Inflammatory macrophage (primary cell): ENCODE measurements at regions not wholly inside any gene's neighbourhood (a gene's known extent, or its start where the extent isn't known, plus 50 kb on each side); places are given as distances from the start of the nearest gene placed in this dataset.

Experiments used
- DNase-seq, 2 donors: peaks; one replicate each; pipeline ENCODE4 v3.0.0-alpha.2; 2020 to 2022

DNA sequence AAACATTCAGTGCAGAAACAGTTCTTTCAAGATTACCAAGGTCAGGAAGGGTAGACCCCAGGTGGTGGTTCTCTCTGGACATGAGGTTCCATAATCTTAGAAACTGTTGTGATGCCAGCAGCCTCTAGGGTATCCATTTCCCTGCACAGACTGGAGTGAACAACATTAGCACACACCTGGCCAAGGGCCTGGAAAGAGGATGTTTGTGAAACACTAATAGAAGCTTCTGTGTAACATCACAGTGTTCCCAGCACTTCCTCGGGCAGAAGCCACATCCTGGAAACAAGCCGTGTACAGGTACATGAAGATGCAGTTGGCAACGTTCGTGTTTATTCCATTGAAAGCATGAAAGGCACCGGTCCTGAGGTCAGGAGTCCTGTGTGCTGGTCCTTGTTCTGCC is 598.2 kb upstream of the KLF4 start:
- DNase-seq, result no peak

DNA sequence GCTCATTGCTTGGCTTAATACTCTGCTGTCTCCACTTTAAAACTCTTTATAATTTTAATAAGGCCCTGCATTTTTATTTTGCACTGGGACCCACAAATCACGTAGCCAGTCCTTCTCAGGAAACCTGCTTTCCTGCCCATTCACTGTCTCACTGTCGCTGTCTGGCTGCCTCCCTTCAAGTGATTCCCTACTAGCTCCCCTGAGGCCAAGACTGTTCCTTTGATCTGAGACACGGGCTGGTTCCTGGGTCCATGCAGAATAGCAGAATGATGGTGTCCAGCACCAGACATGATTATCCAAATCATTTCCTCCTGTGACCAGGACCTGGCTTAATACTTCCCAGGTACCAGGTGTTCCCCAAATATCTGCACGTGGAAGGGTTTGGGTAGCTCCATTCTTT is 597.1 kb upstream of the KLF4 start:
- DNase-seq, result no peak

DNA sequence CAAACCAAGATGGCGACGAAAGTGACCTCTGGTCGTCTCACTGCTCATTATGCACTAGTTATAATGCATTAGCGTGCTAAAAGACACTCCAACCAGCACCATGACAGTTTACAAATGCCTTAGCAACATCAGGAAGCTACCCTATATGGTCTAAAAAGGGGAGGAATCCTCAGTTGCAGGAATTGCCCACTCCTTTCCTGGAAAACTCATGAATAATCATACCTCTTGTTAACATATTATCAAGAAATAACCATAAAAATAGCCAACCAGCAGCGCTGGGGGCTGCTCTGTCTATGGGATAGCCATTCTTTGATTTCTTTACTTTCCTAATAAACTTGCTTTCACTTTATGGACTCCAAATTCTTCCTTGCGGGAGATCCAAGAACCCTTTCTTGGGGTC is 595.7 kb upstream of the KLF4 start:
- DNase-seq, result no peak

DNA sequence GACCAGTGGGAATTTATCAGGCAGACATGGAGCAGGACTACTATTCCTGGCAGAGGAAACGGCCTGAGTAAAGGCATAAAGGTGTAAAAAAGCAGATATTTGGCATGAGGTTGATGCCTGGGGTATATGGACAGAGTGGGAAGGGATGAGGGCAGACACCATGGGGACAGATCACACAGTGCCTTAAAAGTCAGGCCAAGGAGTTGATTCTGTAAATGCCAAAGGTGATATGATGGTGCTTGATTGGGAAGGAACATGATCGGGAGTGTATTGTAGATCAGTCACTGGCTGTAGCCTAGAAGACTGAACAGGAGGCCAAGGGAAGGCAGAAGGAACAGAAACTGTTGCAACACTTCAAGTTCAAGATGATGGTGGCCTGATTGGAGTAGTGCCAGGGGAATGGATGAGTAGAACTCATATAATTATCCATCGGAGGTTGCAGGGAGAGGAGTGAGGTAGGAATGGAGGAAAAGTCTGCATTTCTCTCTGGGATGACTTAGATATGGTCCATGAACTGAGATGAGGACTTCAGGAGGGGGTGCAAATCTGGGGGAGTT is 594.3 kb upstream of the KLF4 start:
- peak; percentile 61 to 70 for DNase-seq

DNA sequence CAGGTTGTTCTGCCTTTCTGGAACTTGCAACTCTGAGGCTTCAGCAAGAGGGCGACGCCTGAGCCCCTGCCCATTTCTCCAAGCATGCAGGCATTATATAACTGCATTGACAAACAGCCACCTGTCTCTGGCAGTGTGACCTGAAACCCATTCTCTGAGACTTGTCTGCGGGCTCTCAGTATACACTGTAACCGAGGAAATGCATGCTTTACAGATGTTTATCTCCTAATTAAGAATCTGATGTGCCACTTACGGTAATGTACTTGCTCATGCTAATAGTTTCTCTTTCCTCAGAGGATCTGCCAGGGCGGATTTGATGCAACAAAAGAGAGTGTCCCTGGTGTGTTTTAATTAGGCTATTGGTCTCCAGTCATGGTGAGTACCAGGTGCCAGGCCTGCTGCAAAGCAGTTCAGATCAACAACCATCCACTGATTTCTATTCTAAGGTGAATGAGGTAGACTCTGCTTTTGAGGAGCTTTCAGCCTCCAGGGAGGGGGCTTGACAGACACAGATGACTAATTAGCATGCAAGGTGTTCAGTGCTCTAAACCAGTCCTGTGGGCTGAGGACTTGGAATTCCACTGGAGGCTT is 593.7 kb upstream of the KLF4 start:
- no peak for DNase-seq

DNA sequence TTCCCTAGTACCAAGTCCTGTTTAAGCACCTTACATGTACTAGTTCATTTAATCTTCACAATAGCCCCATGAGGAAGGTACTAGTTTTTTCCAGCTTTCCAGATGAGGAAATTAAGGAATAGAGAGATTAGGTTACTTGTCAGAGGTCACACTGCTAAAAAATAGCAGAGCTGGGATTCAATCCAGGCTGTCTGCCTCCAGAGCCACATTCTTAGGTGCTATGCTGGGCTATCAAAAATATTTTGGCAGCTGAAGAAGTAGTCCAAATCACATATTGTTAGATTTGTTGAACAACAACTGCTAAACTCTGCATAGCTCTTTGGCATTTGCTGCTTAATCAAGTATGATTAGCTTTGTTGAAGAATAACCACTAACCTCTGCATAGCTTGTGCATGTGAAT is 591.5 kb upstream of the KLF4 start:
- DNase-seq, result no peak

DNA sequence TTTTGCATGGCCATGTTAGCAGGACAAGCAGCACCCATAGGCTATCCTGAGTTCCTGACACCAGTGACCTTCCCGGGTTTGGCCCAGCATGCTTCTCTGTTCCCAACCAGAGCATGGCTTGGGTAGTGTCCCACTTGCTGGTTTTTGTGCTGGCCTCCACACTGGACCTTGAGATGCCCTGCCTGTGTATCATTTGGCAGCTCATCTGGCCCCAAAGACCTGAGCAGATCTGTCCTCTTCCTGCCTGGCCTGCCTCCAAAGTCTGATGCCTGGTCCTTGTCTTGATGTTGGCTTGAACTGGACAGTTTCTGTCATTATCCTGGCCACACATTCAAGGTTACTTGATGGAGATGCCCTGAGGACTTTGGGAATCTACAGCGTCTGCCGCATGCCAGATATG is 590.7 kb upstream of the KLF4 start:
- no peak for DNase-seq

DNA sequence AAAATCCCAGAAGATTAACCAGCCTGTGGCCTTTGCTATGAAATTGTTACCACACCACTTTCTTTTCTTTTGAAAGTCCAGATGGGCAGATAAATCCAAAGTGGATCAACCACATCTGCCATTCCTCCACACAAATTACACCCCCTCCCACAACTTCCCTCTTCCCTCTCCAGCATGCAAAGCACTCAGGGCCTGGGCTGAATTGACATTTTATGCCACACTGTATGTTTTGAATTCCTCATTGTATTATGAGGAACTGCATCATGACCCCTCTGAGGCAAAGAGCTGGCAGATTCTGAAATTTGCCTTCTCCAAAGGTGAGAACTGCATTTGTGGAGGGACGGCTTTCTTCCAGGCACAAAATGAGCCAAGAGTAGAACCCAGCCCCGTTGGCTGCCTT is 589.2 kb upstream of the KLF4 start:
- DNase-seq, result peak; percentile 83

DNA sequence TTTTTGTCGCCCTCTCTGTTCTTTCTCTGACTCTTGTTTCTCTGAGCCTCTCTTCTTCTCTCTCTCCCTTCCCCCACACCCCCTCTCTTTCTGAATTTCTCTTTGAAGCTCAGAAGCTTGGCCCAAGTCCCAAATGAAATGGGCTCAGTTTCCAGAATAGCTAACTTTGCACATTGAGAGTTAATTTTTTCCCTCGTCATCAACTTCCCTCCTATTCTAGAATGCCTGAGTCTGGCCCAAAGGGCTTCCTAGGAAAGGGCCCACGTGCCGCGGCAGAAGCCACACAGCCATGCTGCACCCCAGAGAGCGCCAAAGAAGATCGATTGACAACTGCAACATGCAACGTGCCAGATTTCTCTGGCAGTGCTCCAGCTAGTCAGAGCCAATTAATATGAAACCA is 588.8 kb upstream of the KLF4 start:
- DNase-seq, result no peak

DNA sequence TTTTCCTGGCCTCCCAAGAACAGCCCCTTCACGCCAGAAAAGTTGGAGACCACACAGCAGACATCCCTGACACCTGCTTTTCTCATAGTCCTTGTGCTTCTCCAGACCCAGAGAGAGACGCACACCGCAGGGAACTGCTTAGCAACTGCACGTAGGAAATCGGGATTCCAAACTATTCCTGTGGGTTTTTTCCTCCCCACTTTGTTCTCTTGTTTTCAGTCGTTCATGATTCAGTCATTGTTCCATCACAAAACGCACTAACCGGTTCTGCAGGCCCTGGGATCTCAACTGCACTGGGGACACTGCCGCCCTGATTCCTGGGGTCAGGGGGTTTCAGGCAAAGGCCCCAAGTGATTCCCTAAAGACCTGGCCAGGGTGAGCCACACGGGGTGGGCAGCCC is 588.0 kb upstream of the KLF4 start:
- DNase-seq, result no peak

DNA sequence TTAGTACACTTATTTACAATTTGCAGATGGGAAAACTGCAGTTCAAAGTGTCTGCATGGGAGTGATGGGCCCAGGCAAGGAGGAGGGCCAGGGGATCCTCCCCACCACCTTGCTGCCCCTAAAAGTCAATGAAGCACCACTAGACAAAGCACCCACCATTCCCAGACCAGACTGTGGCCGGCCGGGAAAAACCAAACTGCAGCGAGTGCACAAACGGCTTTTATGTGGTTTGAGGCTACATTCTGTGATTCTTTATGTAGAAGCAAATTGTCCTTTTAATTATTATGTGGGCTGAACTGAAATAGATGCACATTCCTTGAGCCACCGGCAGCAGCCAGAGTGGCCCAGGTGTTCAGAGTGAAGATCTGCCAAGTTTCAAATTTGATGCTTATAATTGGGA is 585.3 kb upstream of the KLF4 start:
- DNase-seq, result no peak

DNA sequence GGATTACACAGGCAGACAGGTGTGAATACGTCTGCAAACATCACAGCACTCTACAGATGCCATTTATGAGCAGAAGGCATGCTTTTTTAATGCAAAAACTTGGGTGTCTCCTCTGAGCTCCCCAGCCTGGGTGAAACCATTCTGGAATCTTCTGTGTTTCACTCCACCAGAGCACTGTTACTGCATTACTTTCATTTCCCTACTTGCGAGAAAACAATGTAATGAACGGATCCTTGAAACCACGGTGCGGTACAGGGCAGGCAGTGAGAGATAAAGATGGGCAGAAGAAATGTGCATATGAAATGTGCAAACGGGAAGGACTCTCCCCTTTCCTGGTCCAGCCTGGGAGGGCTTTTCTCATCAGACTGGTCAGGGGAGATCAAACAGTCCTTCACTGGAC is 584.3 kb upstream of the KLF4 start:
- DNase-seq, result peak in 1 of 2 donors; percentile 35

DNA sequence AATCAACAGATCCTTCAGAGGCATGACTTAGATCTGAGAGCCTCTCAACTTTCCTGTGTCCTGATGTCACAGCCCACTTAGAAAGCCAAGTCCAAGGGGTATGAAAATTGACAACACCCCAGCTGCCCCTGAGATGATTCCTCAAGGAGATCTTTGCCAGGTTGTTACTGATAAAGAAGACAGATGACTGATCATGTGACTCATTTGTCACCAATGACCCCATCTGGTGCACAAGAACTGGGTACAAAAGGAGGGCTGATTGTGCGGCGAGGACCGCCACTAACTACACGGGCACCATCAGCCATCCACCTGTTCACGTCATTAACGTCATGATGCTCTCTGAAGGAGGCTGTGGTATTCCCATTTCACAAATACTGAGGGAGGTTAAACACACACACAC is 583.2 kb upstream of the KLF4 start:
- DNase-seq, result no peak

DNA sequence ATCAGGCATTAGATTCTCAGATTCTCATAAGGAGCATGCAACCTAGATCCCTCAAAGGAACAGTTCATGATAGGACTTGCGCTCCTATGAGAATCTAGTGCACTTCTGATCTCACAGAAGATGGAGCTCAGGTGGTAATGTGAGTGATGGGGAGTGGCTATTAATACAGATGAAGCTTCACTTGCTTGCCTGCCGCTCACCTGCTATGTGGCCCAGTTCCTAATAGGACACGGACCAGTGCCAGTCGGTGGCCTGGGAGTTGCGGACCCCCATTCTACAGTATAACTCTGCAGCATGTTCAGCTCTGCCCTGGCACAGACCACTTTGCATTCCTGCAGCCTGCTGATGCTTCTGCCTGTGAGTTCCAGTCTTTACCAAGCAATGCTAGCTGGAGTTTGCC is 581.3 kb upstream of the KLF4 start:
- no peak for DNase-seq

DNA sequence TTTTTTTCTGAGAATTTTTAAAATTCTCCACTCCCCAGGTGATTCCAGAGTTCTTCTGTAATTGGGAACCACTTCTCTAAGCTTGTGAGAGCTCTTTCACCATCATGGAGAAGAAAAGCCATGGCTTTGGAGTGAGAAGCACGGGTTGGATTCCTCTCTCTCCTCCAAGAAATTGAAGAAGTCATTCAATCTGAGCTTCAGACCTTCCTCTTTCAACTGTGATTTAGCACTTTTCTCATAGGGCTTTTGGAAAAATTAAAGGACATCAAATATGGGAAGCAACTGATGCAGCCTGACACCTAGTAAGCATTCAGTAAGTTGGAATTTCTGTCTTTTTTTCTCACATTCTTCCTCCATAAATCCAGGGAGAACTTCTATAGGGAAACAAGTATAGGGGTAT is 580.4 kb upstream of the KLF4 start:
- DNase-seq, result peak; percentile 43 to 65

DNA sequence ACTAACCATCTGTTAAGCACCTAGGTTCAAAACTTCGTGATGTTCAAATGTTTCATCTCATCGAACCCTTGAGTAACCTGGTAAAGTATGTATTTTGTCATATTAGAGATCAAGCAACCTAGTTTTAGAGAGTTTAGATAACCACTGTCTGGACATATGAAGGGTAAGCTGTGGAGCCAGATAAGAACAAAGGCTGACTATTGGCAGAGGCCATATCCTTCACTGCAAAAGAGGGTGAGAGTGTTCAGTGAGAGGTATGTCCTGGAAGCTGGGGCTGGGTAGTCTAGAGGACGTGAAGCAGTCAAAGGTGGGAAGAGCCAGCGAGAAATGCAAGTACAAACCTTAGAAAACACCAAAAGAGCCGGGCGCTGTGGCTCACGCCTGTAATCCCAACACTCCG is 573.1 kb upstream of the KLF4 start:
- DNase-seq, result no peak

DNA sequence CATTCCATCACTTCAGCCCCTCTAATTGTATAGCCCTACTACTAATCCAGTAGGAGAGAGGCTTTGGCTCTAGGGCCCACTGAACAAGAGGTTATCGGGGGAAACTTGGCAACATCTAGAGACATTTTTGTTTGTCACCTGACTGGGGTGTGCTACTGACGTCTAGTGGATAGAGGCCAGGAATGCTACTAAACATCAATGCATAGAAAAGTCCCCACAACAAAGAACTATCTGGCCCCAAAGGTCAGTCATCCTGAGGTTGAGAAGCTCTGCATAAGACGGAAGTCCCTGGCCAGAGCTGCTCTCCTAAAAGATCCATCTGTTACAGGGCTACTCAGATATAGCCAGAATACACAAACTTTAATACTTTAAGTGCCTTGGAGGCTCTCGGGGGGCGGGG is 570.6 kb upstream of the KLF4 start:
- no peak for DNase-seq

DNA sequence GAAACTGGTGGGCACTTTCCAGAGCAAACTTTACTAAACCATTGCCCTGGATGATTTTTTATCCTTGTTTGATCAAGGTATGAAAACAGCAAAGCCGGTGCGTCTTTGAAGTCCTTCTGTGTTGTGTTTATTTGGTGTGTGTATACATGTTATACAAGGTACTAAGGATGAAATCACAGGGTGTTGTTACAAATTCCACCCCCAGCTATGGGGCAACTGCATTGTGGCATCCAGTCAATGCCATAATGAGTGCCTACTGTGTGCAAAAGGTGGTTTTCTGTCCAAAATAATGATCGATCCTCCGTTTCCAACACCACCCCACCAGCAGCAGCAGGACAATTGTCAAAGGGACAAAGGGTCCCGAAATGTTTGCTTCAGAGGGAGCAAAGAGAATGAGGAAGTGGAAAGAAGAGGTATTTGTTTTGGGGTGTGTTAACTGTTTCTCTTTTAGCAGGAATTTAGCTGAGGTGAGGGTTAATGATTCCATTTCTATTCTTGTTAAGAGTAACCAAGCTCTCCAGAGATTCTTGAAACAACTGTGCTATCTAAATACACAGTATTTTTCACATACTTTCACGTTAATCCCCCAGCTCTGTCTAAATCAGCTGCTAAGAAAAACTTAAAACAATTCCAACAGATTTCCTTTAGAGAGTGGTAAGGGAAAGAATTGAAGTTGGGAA is 568.7 kb upstream of the KLF4 start:
- DNase-seq, result no peak

DNA sequence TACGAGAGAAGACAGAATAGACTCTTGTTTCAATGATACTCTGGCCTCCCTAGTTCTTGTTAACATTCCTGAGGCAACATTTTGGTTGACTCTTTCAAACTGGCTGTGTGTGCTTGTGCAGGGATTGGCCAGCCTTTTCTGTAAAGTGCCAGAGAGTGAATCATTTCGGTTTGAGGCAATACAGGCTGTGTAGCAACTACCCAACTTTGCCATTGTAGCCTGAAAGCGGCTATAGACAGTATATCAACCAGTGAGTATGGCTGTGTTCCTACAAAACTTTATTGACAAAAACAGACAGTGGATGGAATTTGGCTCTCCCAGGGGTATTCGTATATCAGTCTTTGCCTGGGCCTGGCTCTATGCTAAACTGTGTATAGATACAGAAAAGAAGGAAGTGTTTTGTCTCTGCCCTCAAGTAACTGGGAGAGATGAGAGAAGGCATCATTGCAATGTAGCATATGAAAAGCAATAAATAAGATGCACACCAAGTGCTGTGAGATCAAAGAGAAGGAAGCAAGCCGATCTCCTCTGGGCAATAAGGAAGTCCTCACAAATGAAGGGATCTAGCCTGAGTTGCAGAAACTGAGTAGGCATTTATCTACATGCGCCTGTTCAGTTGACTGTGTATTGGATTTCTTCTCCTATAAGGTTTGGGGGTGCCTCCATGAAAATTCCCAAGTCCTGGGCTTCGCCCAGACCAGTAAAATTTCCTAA is 568.0 kb upstream of the KLF4 start:
- DNase-seq, result peak; percentile 75 to 88

DNA sequence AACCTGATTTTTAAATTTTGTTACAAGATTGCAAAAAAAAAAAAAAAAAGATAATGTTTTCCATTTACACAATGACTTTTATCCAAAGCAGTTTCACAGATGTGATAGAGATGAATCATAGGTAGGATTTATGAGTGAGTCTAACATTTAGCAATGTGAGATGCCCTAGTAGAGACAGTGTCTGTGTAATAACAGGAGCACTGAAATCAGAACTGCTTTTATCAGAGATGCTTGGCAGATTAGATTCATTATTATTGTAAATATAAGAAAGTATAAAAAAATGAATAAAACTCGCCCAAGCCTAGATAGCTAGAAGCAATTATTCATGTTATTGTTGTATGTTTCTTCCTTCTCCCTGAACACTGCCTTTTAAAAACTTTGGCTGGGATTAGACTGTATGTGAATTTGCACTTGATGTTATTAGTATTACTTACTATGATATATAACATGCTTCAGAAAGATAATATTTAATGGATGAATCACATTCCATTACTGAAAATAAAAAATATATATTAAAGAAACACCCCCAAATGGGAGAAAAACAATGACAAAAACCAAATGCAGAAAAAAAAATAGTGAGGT is 567.3 kb upstream of the KLF4 start:
- no peak for DNase-seq

DNA sequence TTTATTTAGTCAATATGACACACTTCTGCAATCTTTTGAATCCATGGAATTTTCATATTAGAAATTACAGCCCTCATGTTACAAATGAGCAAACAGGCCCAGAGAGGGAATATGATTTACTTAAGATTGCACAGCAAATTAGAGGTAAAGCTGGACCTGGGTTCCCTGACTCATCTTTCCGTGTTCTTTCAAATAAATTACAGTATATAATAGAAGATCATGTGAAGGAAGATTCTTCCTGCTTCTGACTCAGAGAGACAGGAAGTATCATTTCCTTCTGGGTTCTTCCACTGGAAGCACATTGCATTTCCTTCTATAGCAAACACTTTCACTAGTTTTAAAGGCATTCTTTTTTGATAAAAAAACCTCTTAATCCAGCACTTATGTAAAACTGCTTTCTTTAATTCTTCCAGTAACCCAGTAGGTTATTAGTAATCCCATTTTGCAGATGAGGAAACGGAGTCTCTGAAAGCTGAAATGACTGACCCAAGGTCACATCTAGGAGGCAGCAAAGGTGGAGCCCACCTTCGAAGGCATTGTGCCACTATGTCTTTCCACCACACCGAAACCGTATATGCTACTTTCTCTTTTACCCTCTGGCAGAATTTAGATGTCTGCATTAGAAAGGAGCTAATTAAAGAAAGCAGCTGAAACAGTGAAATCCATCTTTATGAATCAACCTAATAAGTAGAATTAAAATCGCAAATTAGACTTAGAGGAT is 566.7 kb upstream of the KLF4 start:
- DNase-seq, result peak; percentile 24 to 50

DNA sequence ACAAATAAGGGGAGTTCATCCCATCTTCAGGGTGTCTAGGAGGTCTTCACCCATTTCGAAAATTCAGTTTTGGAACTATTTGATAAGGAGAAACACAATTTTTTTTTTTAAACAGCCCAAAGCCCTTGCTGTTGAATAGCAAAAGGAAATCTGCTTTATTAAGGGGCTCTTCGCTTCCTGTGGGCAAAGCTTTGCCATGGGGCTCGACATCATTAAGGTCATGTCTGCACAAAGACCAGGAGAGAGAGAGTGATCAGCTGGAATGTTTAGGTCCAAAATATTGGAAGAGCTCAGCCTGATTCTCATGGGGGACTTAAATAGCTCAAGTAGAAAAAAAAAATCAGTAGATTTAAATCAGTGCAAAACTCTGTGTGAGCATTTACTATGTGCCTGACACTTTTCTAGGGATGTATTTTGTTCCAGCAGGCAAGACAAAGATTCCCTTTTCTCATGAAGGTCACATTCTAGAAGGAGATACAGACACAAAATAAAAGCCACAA is 564.6 kb upstream of the KLF4 start:
- no peak for DNase-seq

DNA sequence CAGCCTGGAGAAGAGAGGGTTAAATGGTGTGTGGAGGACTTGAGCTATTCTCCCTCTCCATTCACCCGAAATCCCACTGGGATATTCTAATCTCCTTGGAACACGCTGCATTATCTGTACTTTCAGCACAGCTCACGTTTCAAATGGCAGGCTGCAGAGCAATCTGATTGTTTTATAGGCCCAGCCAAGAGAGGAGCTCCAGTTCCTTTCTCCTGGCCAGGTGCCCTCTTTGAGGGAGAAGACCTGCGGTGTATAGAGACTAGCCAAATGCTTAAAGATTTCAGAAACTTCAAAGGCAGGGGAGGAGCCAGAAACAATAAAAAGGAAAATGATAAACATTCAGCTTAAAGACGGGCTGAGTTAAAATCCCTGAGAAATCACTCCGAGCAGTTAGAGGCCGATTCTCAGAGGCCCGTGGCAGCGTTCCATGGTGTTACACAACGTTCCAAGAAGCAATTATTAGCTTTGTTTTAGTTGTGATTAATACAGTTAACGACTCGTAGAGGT is 564.0 kb upstream of the KLF4 start:
- no peak for DNase-seq
